ENCODE measurements at regions not wholly inside any gene's neighbourhood (a gene's known extent, or its start where the extent isn't known, plus 50 kb on each side); places are given as distances from the start of the nearest gene placed in this dataset.

GRCh38 chr3:113075588-113075987 is 84.8 kb downstream of the GTPBP8 start:
- Mint-ChIP-seq H3K27ac (no peak overlapping the region), H3K36me3 (ENCODE audit: low read depth) (no peaks in the 10 kb centered on the region), H3K9me3 (no peaks in the 10 kb centered on the region), H3K27me3 (no peaks in the 10 kb centered on the region), H3K4me1 (no peaks in the 10 kb centered on the region), H3K4me3 (no peak overlapping the region)
- POLR2A ChIA-PET, result no interaction called here
- no peak for DNase-seq
- CTCF ChIA-PET, result no interaction called here

GRCh38 chr3:113079218-113079961 is 88.6 kb downstream of the GTPBP8 start:
- no peak overlapping the region for H3K4me3 Mint-ChIP-seq
- H3K9me3 Mint-ChIP-seq, result no peaks in the 10 kb centered on the region
- H3K27me3 Mint-ChIP-seq, result no peaks in the 10 kb centered on the region
- H3K4me1 Mint-ChIP-seq, result no peaks in the 10 kb centered on the region
- ChIA-PET POLR2A (no interaction called here), CTCF (no interaction called here)
- no peak for DNase-seq
- no peaks in the 10 kb centered on the region for H3K36me3 Mint-ChIP-seq (ENCODE audit: low read depth)
- H3K27ac Mint-ChIP-seq, result no peak overlapping the region

GRCh38 chr3:113084777-113085176 is 94.0 kb downstream of the GTPBP8 start:
- POLR2A ChIA-PET, result no interaction called here
- no peak overlapping the region for H3K4me3 Mint-ChIP-seq
- no peaks in the 10 kb centered on the region for H3K36me3 Mint-ChIP-seq (ENCODE audit: low read depth)
- no peak for DNase-seq
- no peaks in the 10 kb centered on the region for H3K27me3 Mint-ChIP-seq
- no peak overlapping the region for H3K27ac Mint-ChIP-seq
- H3K9me3 Mint-ChIP-seq, result no peaks in the 10 kb centered on the region
- no peaks in the 10 kb centered on the region for H3K4me1 Mint-ChIP-seq
- CTCF ChIA-PET, result interaction anchor here (0.6 kb wide), 1 partner anchor 404 kb away, joined by 3 read pairs; no protein-coding TSS in a partner anchor

- no peak overlapping the region for H3K4me3 Mint-ChIP-seq
- ChIA-PET CTCF (interaction anchor here (0.9 kb wide), 1 partner anchor 12 kb away, joined by 4 read pairs; no protein-coding TSS in a partner anchor), POLR2A (no interaction called here)
- DNase-seq, result no peak
- H3K27me3 Mint-ChIP-seq, result no peaks in the 10 kb centered on the region
- H3K36me3 Mint-ChIP-seq (ENCODE audit: low read depth), result no peaks in the 10 kb centered on the region
- H3K27ac Mint-ChIP-seq, result no peak overlapping the region
- no peaks in the 10 kb centered on the region for H3K4me1 Mint-ChIP-seq
- no peaks in the 10 kb centered on the region for H3K9me3 Mint-ChIP-seq
Observed at GRCh38 chr3:113086560-113087461, 96.0 kb downstream of the GTPBP8 start.

- H3K27me3 Mint-ChIP-seq, result no peaks in the 10 kb centered on the region
- CTCF ChIA-PET, result no interaction called here
Observed at GRCh38 chr3:113088616-113089015, 97.8 kb downstream of the GTPBP8 start.

GRCh38 chr3:113091417-113091816 is 100.6 kb downstream of the GTPBP8 start:
- H3K9me3 Mint-ChIP-seq, result no peaks in the 10 kb centered on the region
- DNase-seq, result no peak
- no peak overlapping the region for H3K4me3 Mint-ChIP-seq
- CTCF ChIA-PET, result no interaction called here
- H3K4me1 Mint-ChIP-seq, result no peaks in the 10 kb centered on the region
- no peaks in the 10 kb centered on the region for H3K36me3 Mint-ChIP-seq (ENCODE audit: low read depth)
- H3K27me3 Mint-ChIP-seq, result no peaks in the 10 kb centered on the region
- no peak overlapping the region for H3K27ac Mint-ChIP-seq
- POLR2A ChIA-PET, result no interaction called here

More at GRCh38 chr3:113088616-113089015, 97.8 kb downstream of the GTPBP8 start:
- H3K27ac Mint-ChIP-seq, result no peak overlapping the region
- no peak overlapping the region for H3K4me3 Mint-ChIP-seq
- no peaks in the 10 kb centered on the region for H3K4me1 Mint-ChIP-seq
- no peaks in the 10 kb centered on the region for H3K9me3 Mint-ChIP-seq
- POLR2A ChIA-PET, result no interaction called here
- DNase-seq, result no peak
- no peaks in the 10 kb centered on the region for H3K36me3 Mint-ChIP-seq (ENCODE audit: low read depth)

GRCh38 chr3:113092746-113093145 is 102.0 kb downstream of the GTPBP8 start:
- ChIA-PET POLR2A (no interaction called here), CTCF (interaction anchor here (1.3 kb wide), 1 partner anchor 13 kb away, joined by 3 read pairs; no protein-coding TSS in a partner anchor)
- no peaks in the 10 kb centered on the region for H3K36me3 Mint-ChIP-seq (ENCODE audit: low read depth)
- no peaks in the 10 kb centered on the region for H3K27me3 Mint-ChIP-seq
- DNase-seq, result no peak
- H3K4me3 Mint-ChIP-seq, result no peak overlapping the region
- no peak overlapping the region for H3K27ac Mint-ChIP-seq
- no peaks in the 10 kb centered on the region for H3K9me3 Mint-ChIP-seq
- H3K4me1 Mint-ChIP-seq, result no peaks in the 10 kb centered on the region

- CTCF ChIA-PET, result no interaction called here
Observed at GRCh38 chr3:113094337-113095221, 103.8 kb downstream of the GTPBP8 start.

GRCh38 chr3:113096188-113096892 is 105.6 kb downstream of the GTPBP8 start:
- Mint-ChIP-seq H3K27me3 (no peaks in the 10 kb centered on the region), H3K27ac (no peak overlapping the region), H3K36me3 (ENCODE audit: low read depth) (no peaks in the 10 kb centered on the region), H3K4me1 (no peaks in the 10 kb centered on the region), H3K4me3 (no peak overlapping the region), H3K9me3 (peaks cover 1% of the 10 kb centered on the region)
- ChIA-PET CTCF (no interaction called here), POLR2A (no interaction called here)
- no peak for DNase-seq

More at GRCh38 chr3:113094337-113095221, 103.8 kb downstream of the GTPBP8 start:
- H3K4me1 Mint-ChIP-seq, result no peaks in the 10 kb centered on the region
- H3K9me3 Mint-ChIP-seq, result no peaks in the 10 kb centered on the region
- POLR2A ChIA-PET, result no interaction called here
- no peak for DNase-seq
- no peak overlapping the region for H3K27ac Mint-ChIP-seq
- H3K4me3 Mint-ChIP-seq, result no peak overlapping the region
- H3K27me3 Mint-ChIP-seq, result no peaks in the 10 kb centered on the region
- no peaks in the 10 kb centered on the region for H3K36me3 Mint-ChIP-seq (ENCODE audit: low read depth)

GRCh38 chr3:113097960-113098447 is 107.2 kb downstream of the GTPBP8 start:
- ChIA-PET POLR2A (no interaction called here), CTCF (interaction anchor here (0.6 kb wide), 1 partner anchor 36 kb away, joined by 3 read pairs; no protein-coding TSS in a partner anchor)
- no peaks in the 10 kb centered on the region for H3K36me3 Mint-ChIP-seq (ENCODE audit: low read depth)
- H3K4me3 Mint-ChIP-seq, result no peak overlapping the region
- H3K27me3 Mint-ChIP-seq, result no peaks in the 10 kb centered on the region
- H3K9me3 Mint-ChIP-seq, result peaks cover 5% of the 10 kb centered on the region
- H3K27ac Mint-ChIP-seq, result no peak overlapping the region
- H3K4me1 Mint-ChIP-seq, result no peaks in the 10 kb centered on the region
- no peak for DNase-seq

GRCh38 chr3:113100063-113100462 is 109.3 kb downstream of the GTPBP8 start:
- H3K9me3 Mint-ChIP-seq, result peaks cover 5% of the 10 kb centered on the region
- POLR2A ChIA-PET, result no interaction called here
- H3K4me1 Mint-ChIP-seq, result no peaks in the 10 kb centered on the region

GRCh38 chr3:113103588-113103987 is 107.8 kb upstream of the BOC start:
- CTCF ChIA-PET, result no interaction called here
- Mint-ChIP-seq H3K36me3 (ENCODE audit: low read depth) (no peaks in the 10 kb centered on the region), H3K9me3 (peaks cover 5% of the 10 kb centered on the region), H3K27ac (no peak overlapping the region), H3K4me1 (no peaks in the 10 kb centered on the region), H3K27me3 (no peaks in the 10 kb centered on the region), H3K4me3 (no peak overlapping the region)
- DNase-seq, result no peak
- POLR2A ChIA-PET, result no interaction called here

More at GRCh38 chr3:113100063-113100462, 109.3 kb downstream of the GTPBP8 start:
- Mint-ChIP-seq H3K36me3 (ENCODE audit: low read depth) (no peaks in the 10 kb centered on the region), H3K27me3 (no peaks in the 10 kb centered on the region), H3K4me3 (no peak overlapping the region), H3K27ac (no peak overlapping the region)
- no peak for DNase-seq
- CTCF ChIA-PET, result interaction anchor here (1.4 to 1.5 kb wide), 2 partner anchors 13 to 30 kb away, joined by 4 read pairs; no protein-coding TSS in a partner anchor

All from activated CD4-positive, alpha-beta T cell treated with anti-CD3 and anti-CD28 coated beads, Interleukin-2, amount 10 ng/mL, durations not matched to agents 7 days and 5 days (primary cell).